Umbilical cord (tissue), 1 donor: ENCODE measurements at regions not wholly inside any gene's neighbourhood (a gene's known extent, or its start where the extent isn't known, plus 50 kb on each side); places are given as distances from the start of the nearest gene placed in this dataset.
"Not testable (repeated sequence)": the region's sequence is repeated elsewhere in the genome, so short reads cannot be mapped to it uniquely, and the experiment has no call there.

Experiments
- DNase-seq: peaks from one replicate; pipeline ENCODE4 v3.0.0-alpha.2; 2015; ENCODE audit warnings: low spot score

DNA sequence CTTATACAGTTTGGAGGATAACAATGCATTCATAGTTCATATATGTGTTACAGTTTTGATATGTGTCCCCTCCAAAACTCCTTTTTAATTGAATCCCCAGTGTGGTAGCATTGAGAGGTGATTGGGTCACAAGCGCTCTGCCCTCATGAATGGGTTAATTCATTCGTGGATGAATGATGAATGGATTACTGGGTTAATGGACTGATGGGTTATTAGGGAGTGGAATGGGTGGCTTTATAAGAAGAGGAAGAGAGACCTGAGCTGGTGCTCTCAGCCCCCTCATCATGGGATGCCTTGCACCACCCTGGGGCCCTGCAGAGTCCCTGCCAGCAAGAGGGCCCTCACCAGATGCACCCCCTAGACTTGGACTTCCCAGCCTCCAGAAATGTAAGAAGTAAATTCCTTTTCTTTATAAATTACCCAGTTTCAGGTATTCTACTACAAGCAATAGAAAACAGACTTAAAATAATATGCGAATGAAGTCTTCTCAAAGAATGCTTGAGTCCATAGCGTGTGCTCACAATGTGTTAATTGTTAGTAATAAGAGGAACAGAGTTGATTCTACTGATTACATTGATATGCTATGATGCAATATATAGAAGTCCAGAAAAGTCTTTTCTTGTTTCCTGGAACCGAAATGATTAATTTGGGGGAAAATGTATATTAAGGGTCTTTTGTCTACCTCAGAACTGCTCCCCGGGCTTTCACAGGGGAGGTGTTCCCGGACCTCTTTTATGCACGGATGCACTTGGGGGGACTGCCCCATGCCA is 190.2 kb downstream of the ERCC6L2 start:
- DNase-seq: no peak

DNA sequence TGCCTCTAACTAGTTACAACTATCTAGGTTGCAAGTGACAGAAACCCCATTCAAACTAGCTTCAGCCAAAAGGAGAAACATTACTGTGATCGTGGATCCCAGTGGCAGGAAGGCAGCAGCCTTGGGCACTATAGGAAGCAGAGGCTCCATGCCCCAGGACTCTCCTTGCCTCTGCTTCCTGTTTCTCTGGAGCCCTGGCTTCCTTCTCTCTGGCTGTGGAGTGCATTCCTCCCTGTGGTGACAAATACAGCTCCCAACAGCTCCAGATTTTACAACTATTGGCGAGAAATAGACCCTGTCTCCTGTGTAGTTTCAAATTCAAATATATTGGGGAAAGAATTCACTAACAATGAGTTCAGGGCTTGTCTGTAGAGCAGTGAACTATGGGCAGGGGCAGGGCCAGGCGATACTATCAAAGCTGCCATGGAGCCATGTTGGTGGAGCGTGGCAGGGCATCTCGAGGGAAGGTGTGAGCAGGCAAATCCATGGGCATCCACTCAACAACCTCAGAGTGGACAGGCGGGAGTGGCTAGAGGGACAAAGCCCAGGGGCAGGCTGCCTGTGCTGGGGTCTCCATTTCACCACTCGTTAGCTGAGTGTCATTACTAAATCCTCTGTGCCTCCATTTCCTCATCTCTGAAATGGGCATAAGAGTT is 189.5 kb downstream of the ERCC6L2 start:
- no peak for DNase-seq

DNA sequence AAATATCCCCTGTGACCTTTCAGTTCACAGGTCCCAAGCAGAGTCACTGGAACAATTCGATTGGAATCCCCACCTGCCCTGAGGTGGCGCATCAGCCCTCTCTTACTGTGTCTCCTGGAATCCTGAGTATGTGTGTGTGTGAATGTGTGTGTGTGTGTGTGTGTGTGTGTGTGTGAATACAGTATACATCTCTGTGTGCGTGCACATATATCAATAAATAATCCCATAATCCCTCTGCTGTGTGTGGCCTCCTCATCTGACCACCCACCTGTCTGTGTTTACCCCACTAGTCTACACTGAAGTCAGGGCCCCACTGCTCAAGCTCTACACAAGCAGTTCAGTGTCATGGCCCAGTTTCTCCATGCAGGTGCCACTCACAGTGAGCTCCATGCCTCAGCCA is 187.4 kb downstream of the ERCC6L2 start:
- no peak for DNase-seq

GRCh38 chr9:96062031-96062430 is 186.5 kb downstream of the ERCC6L2 start:
- DNase-seq: peak; percentile 66

DNA sequence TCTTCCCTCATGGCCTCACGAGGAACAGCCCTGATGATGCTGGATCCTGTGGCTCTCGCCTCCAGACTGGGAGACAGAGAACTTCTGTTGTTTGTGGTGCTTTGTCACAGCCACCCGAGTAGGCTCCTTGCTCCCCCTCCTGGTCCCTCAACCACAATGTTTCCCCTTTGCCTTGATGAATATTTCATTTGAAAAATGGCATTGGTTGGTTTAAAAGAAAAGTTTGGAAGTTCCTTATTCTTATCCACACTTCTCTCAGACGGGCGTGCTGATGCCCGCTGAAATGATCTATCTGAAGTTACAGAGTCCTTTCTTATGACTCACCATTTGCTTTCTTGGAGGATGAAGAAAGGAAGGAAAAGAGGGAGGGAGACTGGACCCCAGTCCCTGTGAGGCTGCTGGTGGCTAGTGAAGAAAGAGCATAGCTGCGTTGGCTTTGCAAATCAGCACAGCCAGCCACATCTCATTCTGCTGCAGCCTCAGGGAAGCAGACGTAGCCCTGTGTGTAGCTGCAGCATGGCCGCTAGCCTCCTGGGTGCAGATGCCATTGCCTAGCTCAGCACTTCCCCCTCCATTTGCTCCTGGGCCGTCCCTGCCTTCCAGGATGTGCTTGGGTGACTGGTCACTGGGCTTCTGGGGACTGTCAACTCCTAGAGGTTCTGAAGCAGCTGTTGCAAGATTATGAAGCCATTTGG is 185.9 kb downstream of the ERCC6L2 start:
- DNase-seq: peak; percentile 76

DNA sequence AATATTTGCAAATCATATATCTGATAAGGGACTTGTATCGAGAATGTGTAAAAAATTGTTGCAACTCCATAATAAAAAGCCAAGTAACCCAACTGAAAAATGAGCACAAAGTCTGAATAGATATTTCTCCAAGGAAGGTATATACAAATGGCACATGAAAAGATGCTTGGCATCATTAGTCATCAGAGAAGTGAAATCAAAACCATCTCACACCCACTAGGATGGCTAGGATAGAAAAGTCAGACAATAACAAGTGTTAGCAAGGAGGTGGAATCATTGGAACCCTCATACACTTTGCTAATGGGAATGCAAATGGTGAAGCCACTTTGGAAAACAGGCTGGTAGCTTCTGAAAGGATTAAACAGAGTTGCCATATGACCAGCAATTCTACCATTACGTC is 182.7 kb downstream of the ERCC6L2 start:
- no peak for DNase-seq

GRCh38 chr9:96057155-96057554 is 181.7 kb downstream of the ERCC6L2 start:
- DNase-seq: no peak

GRCh38 chr9:96056226-96056625 is 180.7 kb downstream of the ERCC6L2 start:
- DNase-seq: no peak

GRCh38 chr9:96054248-96054647 is 178.8 kb downstream of the ERCC6L2 start:
- DNase-seq: not testable (repeated sequence)

DNA sequence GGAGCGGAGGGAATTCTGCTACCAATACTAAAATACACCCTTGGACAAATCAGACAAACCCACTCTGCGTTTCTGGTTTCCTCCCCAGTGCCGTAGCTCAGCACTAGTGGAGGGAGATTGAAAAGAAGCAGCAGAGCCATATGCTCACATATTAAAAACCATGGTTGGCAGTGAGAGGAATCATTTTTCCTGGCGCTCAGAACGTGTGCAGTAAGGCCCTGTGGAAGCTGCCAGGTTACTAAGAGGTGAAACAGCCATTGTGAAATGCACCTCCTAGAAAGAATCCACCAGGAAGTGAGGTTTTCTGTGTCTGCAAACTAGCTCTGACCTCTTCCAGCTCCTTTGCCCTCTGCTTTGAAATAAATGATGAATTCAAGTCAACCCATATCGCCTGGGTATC is 177.2 kb downstream of the ERCC6L2 start:
- no peak for DNase-seq

GRCh38 chr9:96051423-96051822 is 175.9 kb downstream of the ERCC6L2 start:
- no peak for DNase-seq

DNA sequence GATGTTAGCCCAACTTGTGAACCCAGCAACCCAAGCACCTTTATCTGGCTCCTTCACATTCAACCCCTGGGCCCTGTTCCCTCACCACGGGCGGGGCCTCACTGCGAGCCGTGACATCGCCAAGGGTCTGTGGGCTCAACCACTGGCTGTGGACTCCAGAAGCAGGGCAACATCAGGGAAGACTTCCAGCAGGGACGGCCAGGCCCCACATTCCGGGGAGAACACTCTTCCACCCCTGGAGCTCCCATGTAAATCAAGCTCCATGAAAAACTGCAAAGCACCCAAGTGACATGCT is 175.3 kb downstream of the ERCC6L2 start:
- no peak for DNase-seq

GRCh38 chr9:96050048-96050860 is 174.8 kb downstream of the ERCC6L2 start:
- DNase-seq: no peak

DNA sequence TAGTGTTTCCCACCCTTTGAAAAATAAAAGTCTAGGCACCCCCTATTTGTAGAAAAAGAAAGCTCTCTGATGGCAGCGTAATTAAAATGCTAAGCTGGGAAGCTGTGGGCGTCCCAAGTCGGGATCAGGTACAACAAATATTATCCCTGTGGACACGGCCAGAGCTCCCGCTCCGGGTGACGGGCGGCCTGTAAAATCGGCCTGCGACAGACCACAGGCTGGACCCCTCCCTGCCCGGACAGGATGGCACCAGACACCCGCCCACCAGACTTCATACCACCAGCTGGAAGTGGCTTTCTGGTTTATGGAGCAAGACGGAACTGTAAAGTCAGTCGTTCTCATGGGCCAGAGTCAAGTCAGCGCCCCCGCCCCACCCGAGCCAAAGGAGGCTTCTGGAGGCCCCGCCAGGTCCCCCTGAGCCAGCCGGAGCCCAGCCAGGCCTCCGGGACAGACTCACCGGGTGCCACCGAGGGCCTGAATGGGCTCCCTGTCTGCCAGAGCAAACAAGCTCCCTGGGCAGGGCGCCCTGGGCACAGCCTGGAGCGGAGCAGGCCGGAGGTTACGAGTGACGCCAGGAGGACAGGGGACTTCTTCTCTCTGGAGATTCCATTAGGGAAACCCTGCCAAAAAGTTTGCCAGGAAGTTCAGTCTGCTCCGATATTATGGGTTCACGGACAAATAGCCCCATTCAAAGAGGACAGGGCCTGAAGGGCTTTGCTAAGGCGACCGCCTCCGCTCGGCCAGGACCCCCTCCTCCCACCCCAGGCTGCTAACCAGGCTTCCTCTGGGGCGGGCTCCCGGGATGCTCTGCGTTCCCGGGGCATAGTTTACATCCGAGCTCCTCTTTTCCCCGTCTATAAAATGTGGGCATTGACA is 173.7 kb downstream of the ERCC6L2 start:
- no peak for DNase-seq

DNA sequence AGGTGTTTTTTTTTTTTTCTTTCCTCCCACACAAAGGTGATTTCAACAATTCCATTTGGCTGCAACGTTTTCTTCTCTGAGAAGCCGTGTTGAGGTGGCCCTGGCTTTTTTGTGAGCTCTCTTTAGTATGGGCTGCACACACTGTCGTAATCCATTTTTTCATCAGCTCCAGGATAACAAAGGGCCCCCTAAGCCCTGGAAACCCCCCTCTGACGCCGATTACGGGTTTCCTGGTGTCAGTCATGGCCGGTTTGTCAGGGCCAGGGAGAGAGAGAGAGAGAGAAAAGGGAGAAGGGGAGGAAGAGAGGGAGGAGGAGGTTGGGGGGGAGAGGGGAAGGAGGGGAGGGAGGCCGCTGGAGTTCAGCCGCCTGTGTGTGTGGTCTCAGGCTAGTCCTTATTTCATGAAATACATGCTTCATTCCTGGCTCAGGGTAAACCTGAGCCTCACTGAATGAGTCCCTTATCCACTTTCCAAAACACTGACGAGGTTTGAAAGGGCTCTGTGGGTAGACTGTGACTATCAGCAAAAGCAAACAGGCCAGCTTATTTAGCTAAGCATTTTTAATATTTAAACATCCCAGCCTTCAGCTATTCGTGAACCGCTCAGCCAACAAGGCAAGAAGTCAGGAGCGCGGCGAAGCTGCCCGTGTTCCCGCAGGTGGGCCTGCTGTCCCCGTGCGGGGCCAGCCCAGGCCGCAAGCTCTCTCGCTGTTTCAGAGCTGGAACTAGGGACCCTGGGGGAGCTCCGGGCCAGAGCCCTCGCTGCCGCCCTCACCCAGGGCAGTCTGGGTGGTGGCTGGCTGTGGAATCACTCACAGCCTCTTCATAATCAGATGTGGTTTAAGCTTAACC is 172.8 kb downstream of the ERCC6L2 start:
- DNase-seq: peak; percentile 74

GRCh38 chr9:96047741-96048103 is 172.2 kb downstream of the ERCC6L2 start:
- DNase-seq: no peak

DNA sequence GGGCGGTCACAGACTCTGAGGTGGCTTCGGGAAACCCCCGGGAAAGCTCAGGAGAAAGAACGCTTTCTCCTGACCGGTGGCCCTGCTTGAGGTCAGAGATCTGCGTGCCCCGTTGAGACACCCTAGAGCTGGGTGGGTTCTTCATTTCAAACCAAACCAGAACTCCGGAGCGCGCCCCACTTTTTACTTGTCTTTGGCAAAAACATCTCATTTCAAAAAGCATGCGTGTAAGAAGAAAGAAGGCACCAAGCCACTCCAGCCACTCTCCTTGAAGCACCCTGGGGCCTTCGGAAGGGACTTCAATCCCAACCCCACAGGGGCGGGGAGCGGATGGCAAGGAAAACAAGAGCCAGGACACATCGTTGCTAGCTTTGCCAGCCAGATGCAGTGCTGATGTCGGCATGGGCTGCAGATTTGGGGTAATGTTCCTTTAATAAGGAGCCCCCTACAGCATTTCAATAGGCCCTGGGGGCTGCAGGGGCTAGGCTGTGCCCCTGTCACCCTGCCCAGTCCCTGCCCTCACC is 171.7 kb downstream of the ERCC6L2 start:
- no peak for DNase-seq

DNA sequence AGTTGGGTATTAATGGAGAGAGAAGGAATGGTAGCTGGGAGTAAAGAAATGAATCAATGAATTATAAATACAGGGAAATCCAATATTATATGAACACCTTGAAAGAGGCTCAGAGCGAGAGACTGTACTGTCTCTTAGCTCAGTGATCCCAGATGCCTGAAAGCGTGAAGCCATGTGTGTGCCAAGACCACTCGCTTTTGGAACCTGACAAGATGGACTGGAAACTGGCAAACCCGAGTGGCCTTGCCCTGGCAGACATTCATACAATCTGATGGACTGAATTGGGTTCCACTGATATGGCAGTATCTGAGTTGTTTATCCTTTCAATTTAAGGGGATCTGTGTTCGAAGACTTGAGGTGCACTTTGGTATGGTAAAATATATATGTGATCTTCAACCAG is 170.3 kb downstream of the ERCC6L2 start:
- no peak for DNase-seq

GRCh38 chr9:96044401-96044800 is 168.9 kb downstream of the ERCC6L2 start:
- no peak for DNase-seq
